Heart left ventricle (tissue), 13 donors: ENCODE measurements at regions not wholly inside any gene's neighbourhood (a gene's known extent, or its start where the extent isn't known, plus 50 kb on each side); places are given as distances from the start of the nearest gene placed in this dataset.

Experiments
- CTCF ChIP-seq, 12 donors: fragments of 200-600 bp; sonication (generic) in 4 of 12; IDR thresholded peaks; one replicate each; pipeline versions ENCODE4 v1.5.0 to v1.8.0; 2018 to 2022; ENCODE audit warnings: antibody characterized with exemption in 12 of 12, mild to moderate bottlenecking in 5 of 12
- POLR2A ChIP-seq, 2 donors: fragments of 450-650 bp; IDR thresholded peaks; one replicate each; pipeline ENCODE4 v1.6.1; 2017; ENCODE audit warnings: antibody characterized with exemption in 2 of 2, mild to moderate bottlenecking in 2 of 2, moderate library complexity in 2 of 2
- donor health status: ischemic (EF 13 %, LVEDD 7.1; RV severe dilation, severe dysfunction).
- donor health status: DM: no; HTN: yes; CAD: no.
- donor health status: DM: no; HTN: no; CAD: no.
- donor health status: ischemic (EF 25% LVEDD 6.9; RV normal size, moderate dysfunction).
- donor health status: ischemic (EF 25% LVEDD 5.7; RV mildly dilated, moderate dysfunction).
- donor health status: ischemic (EF 35%, LVEDD 5.7; RV mildly dilated, moderate dysfunction).
- donor health status: nonischemic (EF 11% LVEDD 7.7; RV severe dilation, severe dysfunction).
- donor health status: DM: yes; HTN: yes; CAD: no.
- donor health status: PGD.
- donor health status: ischemic (EF 29% LVEDD 5.4; RV normal size, mild dysfunction).
- donor health status: nonischemic (EF 23%, LVEDD 6.1; RV moderate dilation, normal function).

GRCh38 chr3:94374439-94375161 lies 311.7 kb downstream of the NSUN3 start:
- TF ChIP-seq CTCF (IDR thresholded peaks at IDR 0.05) (no peak), POLR2A (IDR thresholded peaks at IDR 0.05) (no peak)
